GM23338 (cell line): ENCODE measurements at regions not wholly inside any gene's neighbourhood (a gene's known extent, or its start where the extent isn't known, plus 50 kb on each side); places are given as distances from the start of the nearest gene placed in this dataset.

Experiments used
- ATAC-seq: fragments of 200-7000 bp; cut with Tn5 transposase; 3 replicates; pipeline ENCODE4 v1.9.1; 2020
- DNase-seq: peaks from one replicate; pipeline ENCODE4 v3.0.0-alpha.2; 2015; ENCODE audit warnings: low spot score
- H2AFZ ChIP-seq: fragments of 200-600 bp; sonication (generic); 2 replicates; pipeline ENCODE4 v1.8.0; 2016; ENCODE audit warnings: antibody characterized with exemption, mild to moderate bottlenecking, moderate library complexity
- H3F3A ChIP-seq: fragments of 200-600 bp; sonication (generic); replicated peaks from 2 replicates; pipeline ENCODE4 v1.8.0; 2017; ENCODE audit warnings: antibody characterized with exemption, mixed run types, low read depth
- H3K27ac ChIP-seq: fragments of 200-600 bp; sonication (generic); 2 replicates; pipeline ENCODE4 v1.6.1; 2016; ENCODE audit warnings: low read depth
- H3K27me3 ChIP-seq: fragments of 200-600 bp; sonication (generic); 2 replicates; pipeline ENCODE4 v1.8.0; 2016; ENCODE audit warnings: mild to moderate bottlenecking, mixed run types, moderate library complexity; ENCODE audit not compliant: insufficient read depth
- H3K36me3 ChIP-seq: fragments of 200-600 bp; sonication (generic); 2 replicates; pipeline ENCODE4 v1.8.0; 2016; ENCODE audit warnings: mild to moderate bottlenecking; ENCODE audit not compliant: insufficient read depth
- H3K4me1 ChIP-seq: fragments of 200-600 bp; sonication (generic); 2 replicates; pipeline ENCODE4 v1.8.0; 2016; ENCODE audit warnings: mild to moderate bottlenecking, moderate library complexity; ENCODE audit not compliant: insufficient read depth
- H3K4me2 ChIP-seq: fragments of 200-600 bp; sonication (generic); 2 replicates; pipeline ENCODE4 v1.7.1; 2017; ENCODE audit warnings: mixed run types
- H3K4me3 ChIP-seq: fragments of 200-600 bp; sonication (generic); 2 replicates; pipeline ENCODE4 v1.6.1; 2016; ENCODE audit warnings: mixed run types
- H3K79me2 ChIP-seq: fragments of 200-600 bp; sonication (generic); replicated peaks from 2 replicates; pipeline ENCODE4 v1.8.0; 2017; ENCODE audit warnings: mild to moderate bottlenecking; ENCODE audit not compliant: insufficient read depth
- H3K9me2 ChIP-seq: fragments of 200-600 bp; sonication (generic); 2 replicates; pipeline ENCODE4 v1.8.0; 2017; ENCODE audit not compliant: insufficient read depth
- H4K20me1 ChIP-seq: fragments of 200-600 bp; sonication (generic); replicated peaks from 2 replicates; pipeline ENCODE4 v1.8.0; 2017; ENCODE audit warnings: mild to moderate bottlenecking; ENCODE audit not compliant: insufficient read depth
- H3K27ac Mint-ChIP-seq: 2 replicates; pipeline ENCODE4 v1.8.0; 2020; ENCODE audit warnings: inconsistent platforms, mild to moderate bottlenecking, moderate library complexity, mixed read lengths
- H3K27me3 Mint-ChIP-seq: 3 replicates; pipeline ENCODE4 v1.8.0; 2022; ENCODE audit warnings: low read depth, mild to moderate bottlenecking, moderate library complexity, mixed read lengths, inconsistent platforms; ENCODE audit not compliant: insufficient read depth, poor library complexity
- H3K36me3 Mint-ChIP-seq: 3 replicates; pipeline ENCODE4 v1.8.0; 2021; ENCODE audit warnings: low read depth, mild to moderate bottlenecking, inconsistent platforms, moderate library complexity, mixed read lengths
- H3K4me1 Mint-ChIP-seq: 3 replicates; pipeline ENCODE4 v1.8.0; 2020; ENCODE audit warnings: mild to moderate bottlenecking, inconsistent platforms, mixed read lengths
- H3K4me3 Mint-ChIP-seq: 3 replicates; pipeline ENCODE4 v1.8.0; 2021; ENCODE audit warnings: moderate library complexity, mild to moderate bottlenecking, inconsistent platforms, mixed read lengths
- H3K9me3 Mint-ChIP-seq: 3 replicates; pipeline ENCODE4 v1.8.0; 2020; ENCODE audit warnings: moderate library complexity, mild to moderate bottlenecking, inconsistent platforms, mixed read lengths
- CTCF ChIP-seq, 2 experiments: fragments of 200-600 bp in 1 of 2; sonication (generic) in 1 of 2; conservative IDR thresholded peaks; 2 replicates each; pipeline versions ENCODE4 v1.5.1 to v1.6.1; 2016 to 2017; ENCODE audit warnings: antibody characterized with exemption in 2 of 2, low read depth in 2 of 2, mild to moderate bottlenecking in 2 of 2, moderate library complexity in 1 of 2
- ETS1 ChIP-seq: IDR thresholded peaks from 2 replicates; pipeline ENCODE4 v1.6.1; 2016; ENCODE audit warnings: antibody characterized with exemption
- JUNB ChIP-seq: IDR thresholded peaks from one replicate; pipeline ENCODE4 v1.6.1; 2016; ENCODE audit warnings: antibody characterized with exemption; ENCODE audit not compliant: unreplicated experiment
- NANOG ChIP-seq: IDR thresholded peaks from 2 replicates; pipeline ENCODE4 v1.6.1; 2016; ENCODE audit warnings: antibody characterized with exemption, borderline replicate concordance
- STAT1 ChIP-seq: IDR thresholded peaks from one replicate; pipeline ENCODE4 v1.6.1; 2016; ENCODE audit warnings: antibody characterized with exemption; ENCODE audit not compliant: unreplicated experiment
- ZNF331 ChIP-seq: fragments of 250-450 bp; sonication (Bioruptor Pico); IDR thresholded peaks from 2 replicates; pipeline ENCODE4 v1.5.0; 2020; ENCODE audit warnings: low read depth, mild to moderate bottlenecking, moderate library complexity
- ZNF462 ChIP-seq: fragments of 250-450 bp; sonication (Bioruptor Pico); IDR thresholded peaks from 2 replicates; pipeline ENCODE4 v1.5.0; 2020; ENCODE audit warnings: mild to moderate bottlenecking, moderate library complexity
- TF ChIP-seq, protein P1 (sequence below): IDR thresholded peaks from one replicate; pipeline ENCODE4 v1.6.1; 2018; ENCODE audit warnings: antibody characterized with exemption; ENCODE audit not compliant: unreplicated experiment

DNA sequence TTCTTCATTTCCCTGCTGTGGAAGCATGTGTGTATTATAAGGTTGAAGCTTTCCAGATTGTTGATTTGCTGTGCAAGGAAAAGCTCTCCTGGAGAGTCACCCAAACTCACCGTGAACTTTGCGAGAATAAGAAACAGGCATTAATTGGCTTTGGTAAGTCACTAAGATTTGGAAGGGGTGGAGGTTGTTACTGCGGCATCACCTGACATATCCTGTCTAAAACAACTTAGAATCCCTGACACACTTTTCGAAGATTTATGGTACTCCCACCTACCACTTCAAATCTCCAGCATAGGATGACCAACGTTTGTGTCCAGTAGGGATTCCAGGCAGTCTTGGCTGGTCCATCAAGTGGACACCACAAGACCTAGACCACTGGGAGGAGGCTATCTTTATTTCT lies 518.3 kb downstream of the MN1 start:
- peaks cover 5% of the 10 kb centered on the region; the same call in 2 of the 3 replicates for H3K9me3 Mint-ChIP-seq
- H3K36me3 Mint-ChIP-seq, result no peaks in the 10 kb centered on the region
- TF ChIP-seq ZNF462, result no peak
- TF ChIP-seq ETS1, result no peak
- TF ChIP-seq NANOG, result no peak
- no peak for TF ChIP-seq JUNB
- no peak for TF ChIP-seq ZNF331 (CRISPR knock-in tag)
- TF ChIP-seq, protein P1, sequence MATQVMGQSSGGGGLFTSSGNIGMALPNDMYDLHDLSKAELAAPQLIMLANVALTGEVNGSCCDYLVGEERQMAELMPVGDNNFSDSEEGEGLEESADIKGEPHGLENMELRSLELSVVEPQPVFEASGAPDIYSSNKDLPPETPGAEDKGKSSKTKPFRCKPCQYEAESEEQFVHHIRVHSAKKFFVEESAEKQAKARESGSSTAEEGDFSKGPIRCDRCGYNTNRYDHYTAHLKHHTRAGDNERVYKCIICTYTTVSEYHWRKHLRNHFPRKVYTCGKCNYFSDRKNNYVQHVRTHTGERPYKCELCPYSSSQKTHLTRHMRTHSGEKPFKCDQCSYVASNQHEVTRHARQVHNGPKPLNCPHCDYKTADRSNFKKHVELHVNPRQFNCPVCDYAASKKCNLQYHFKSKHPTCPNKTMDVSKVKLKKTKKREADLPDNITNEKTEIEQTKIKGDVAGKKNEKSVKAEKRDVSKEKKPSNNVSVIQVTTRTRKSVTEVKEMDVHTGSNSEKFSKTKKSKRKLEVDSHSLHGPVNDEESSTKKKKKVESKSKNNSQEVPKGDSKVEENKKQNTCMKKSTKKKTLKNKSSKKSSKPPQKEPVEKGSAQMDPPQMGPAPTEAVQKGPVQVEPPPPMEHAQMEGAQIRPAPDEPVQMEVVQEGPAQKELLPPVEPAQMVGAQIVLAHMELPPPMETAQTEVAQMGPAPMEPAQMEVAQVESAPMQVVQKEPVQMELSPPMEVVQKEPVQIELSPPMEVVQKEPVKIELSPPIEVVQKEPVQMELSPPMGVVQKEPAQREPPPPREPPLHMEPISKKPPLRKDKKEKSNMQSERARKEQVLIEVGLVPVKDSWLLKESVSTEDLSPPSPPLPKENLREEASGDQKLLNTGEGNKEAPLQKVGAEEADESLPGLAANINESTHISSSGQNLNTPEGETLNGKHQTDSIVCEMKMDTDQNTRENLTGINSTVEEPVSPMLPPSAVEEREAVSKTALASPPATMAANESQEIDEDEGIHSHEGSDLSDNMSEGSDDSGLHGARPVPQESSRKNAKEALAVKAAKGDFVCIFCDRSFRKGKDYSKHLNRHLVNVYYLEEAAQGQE, result no peak
- no peak for TF ChIP-seq CTCF (conservative IDR thresholded peaks at IDR 0.05; ENCODE audit: low read depth in 2 of 2)
- TF ChIP-seq STAT1, result no peak
- H3K27ac ChIP-seq, result no peak overlapping the region
- H3K36me3 ChIP-seq, result no peaks in the 10 kb centered on the region
- H3K27me3 ChIP-seq, result no peaks in the 10 kb centered on the region
- H3K9me2 ChIP-seq, result no peaks in the 10 kb centered on the region
- ATAC-seq (no peak), DNase-seq (no peak)
- no peaks in the 10 kb centered on the region for H3F3A ChIP-seq
- no peak overlapping the region for H3K4me2 ChIP-seq
- H4K20me1 ChIP-seq, result no peaks in the 10 kb centered on the region
- no peak overlapping the region for H3K4me3 Mint-ChIP-seq
- H3K79me2 ChIP-seq, result no peaks in the 10 kb centered on the region
- no peak overlapping the region for H3K4me3 ChIP-seq
- no peak overlapping the region for H2AFZ ChIP-seq
- peaks cover 2% of the 10 kb centered on the region; the same call in 1 of the 3 replicates for H3K4me1 Mint-ChIP-seq
- H3K27ac Mint-ChIP-seq, result no peak overlapping the region
- no peaks in the 10 kb centered on the region for H3K4me1 ChIP-seq
- H3K27me3 Mint-ChIP-seq, result no peaks in the 10 kb centered on the region
